OCI-LY7 (cell line): ENCODE measurements at regions not wholly inside any gene's neighbourhood (a gene's known extent, or its start where the extent isn't known, plus 50 kb on each side); places are given as distances from the start of the nearest gene placed in this dataset.

ENCODE experiments used
- CTCF ChIP-seq: fragments of 200-600 bp; sonication (generic); conservative IDR thresholded peaks from 2 replicates; pipeline ENCODE4 v1.5.1; 2014; ENCODE audit warnings: mild to moderate bottlenecking, antibody characterized with exemption, low read length, moderate library complexity, mixed read lengths
- EZH2phosphoT487 ChIP-seq: fragments of 200-600 bp; sonication (generic); IDR thresholded peaks from 2 replicates; pipeline ENCODE4 v1.6.1; 2018; ENCODE audit warnings: low read depth, borderline replicate concordance, mild to moderate bottlenecking, mixed run types, antibody characterized with exemption, low read length, moderate library complexity, mixed read lengths

GRCh38 chr3:193997228-193998122, 138.5 kb upstream of the HES1 start:
- TF ChIP-seq CTCF (no peak), EZH2phosphoT487 (no peak)
